Mucosa of stomach (tissue), 1 donor: ENCODE measurements at regions not wholly inside any gene's neighbourhood (a gene's known extent, or its start where the extent isn't known, plus 50 kb on each side); places are given as distances from the start of the nearest gene placed in this dataset.

Source experiments
- H3K27me3 ChIP-seq: one replicate; pipeline ENCODE4 v1.7.0; 2013; ENCODE audit warnings: mild to moderate bottlenecking, low read length; ENCODE audit not compliant: control insufficient read depth, insufficient read depth
- H3K36me3 ChIP-seq: one replicate; pipeline ENCODE4 v1.7.0; 2013; ENCODE audit warnings: low read length; ENCODE audit not compliant: control insufficient read depth, insufficient read depth
- H3K4me1 ChIP-seq: one replicate; pipeline ENCODE4 v1.7.0; 2013; ENCODE audit warnings: mild to moderate bottlenecking, low read length; ENCODE audit not compliant: control insufficient read depth, insufficient read depth
- H3K4me3 ChIP-seq: one replicate; pipeline ENCODE4 v1.7.0; 2013; ENCODE audit warnings: low read length
- H3K9ac ChIP-seq: one replicate; pipeline ENCODE4 v1.7.0; 2013; ENCODE audit warnings: mild to moderate bottlenecking, low read length, moderate library complexity
- H3K9me3 ChIP-seq: one replicate; pipeline ENCODE4 v1.7.0; 2013; ENCODE audit warnings: mild to moderate bottlenecking, low read length, moderate library complexity; ENCODE audit not compliant: control insufficient read depth
- donor health status: Pancreatic carcinoma.

DNA sequence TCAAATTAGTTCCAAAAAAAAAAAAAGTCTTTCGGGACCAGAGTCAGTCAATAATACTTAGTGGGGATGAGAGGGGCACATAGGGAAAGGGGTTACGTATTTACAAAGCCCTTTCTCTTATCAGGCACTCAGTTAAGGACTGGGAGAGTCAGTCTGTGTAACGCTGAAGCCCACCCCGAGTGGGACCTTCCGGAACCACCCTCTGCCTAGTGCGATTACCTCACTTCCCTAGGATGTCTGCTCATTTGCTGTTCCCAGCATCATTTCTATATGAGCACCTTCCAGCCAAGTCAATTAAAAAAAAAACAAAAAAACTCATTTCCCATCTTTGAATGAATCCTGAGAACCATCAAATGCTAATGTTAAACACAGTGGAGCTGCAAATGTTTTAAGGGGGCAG, 76.9 kb downstream of the BMP4 start:
- no peak overlapping the region for H3K9ac ChIP-seq
- H3K4me3 ChIP-seq, result no peak overlapping the region
- H3K36me3 ChIP-seq, result no peaks in the 10 kb centered on the region
- no peaks in the 10 kb centered on the region for H3K4me1 ChIP-seq
- H3K9me3 ChIP-seq, result no peaks in the 10 kb centered on the region
- no peaks in the 10 kb centered on the region for H3K27me3 ChIP-seq

DNA sequence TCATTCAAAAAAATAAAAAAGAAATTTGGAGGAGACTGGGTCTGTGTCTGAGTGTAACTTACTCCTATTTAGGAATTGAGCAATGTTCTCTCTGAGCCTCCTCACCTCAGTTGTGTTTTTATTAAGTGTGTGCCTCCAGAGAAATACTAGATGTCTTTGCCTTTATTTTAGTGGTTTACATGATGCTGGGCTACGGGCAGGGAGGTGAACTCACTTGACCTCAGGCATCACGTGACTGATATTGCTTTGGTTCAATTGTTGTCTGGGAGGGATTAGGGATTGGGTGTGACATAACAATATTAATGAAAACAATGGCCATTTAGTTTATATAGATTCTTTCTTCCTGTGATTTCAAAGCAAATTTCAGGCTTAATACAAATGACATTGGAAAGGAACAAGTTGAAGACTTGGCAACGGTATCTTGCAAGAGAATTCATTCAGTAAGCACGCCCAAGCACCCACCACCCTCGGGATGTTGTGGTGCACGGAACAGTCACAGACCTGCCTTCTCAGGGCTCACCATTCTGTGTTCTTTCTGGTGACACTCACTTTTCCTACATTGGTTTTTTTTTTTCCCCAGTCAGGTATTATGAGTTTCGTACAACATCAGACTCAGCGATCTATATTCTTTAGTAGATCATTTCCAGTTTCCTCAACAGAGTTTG, 77.5 kb downstream of the BMP4 start:
- Histone ChIP-seq H3K36me3 (no peaks in the 10 kb centered on the region), H3K4me3 (no peak overlapping the region), H3K9ac (no peak overlapping the region), H3K27me3 (no peaks in the 10 kb centered on the region), H3K4me1 (no peaks in the 10 kb centered on the region), H3K9me3 (no peaks in the 10 kb centered on the region)

GRCh38 chr14:53875324-53875897, 81.2 kb downstream of the BMP4 start:
- Histone ChIP-seq H3K4me3 (no peak overlapping the region), H3K27me3 (no peaks in the 10 kb centered on the region), H3K9me3 (no peaks in the 10 kb centered on the region), H3K4me1 (peaks cover 8% of the 10 kb centered on the region), H3K36me3 (no peaks in the 10 kb centered on the region), H3K9ac (no peak overlapping the region)

DNA sequence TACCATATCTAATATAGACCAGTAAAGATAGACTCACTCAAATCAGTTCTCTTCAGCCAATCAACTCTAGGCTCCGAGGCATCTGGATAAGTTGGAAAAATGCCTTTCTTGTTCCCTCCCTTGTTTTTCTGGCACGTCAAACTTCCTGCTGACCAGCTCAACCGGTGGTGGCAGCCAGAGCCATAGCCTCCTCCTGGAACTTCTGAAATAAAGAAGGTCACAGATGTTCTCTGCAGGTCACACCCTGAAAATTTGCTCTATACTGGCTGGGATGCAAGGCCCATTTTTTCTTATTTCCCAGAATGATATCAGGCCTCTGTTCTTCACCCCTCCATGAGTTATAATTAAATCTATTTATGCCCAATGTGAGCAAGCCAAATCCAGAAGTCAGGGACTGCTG, 81.9 kb downstream of the BMP4 start:
- Histone ChIP-seq H3K9ac (no peak overlapping the region), H3K36me3 (no peaks in the 10 kb centered on the region), H3K4me3 (no peak overlapping the region), H3K9me3 (no peaks in the 10 kb centered on the region), H3K27me3 (no peaks in the 10 kb centered on the region), H3K4me1 (peaks cover 11% of the 10 kb centered on the region)

DNA sequence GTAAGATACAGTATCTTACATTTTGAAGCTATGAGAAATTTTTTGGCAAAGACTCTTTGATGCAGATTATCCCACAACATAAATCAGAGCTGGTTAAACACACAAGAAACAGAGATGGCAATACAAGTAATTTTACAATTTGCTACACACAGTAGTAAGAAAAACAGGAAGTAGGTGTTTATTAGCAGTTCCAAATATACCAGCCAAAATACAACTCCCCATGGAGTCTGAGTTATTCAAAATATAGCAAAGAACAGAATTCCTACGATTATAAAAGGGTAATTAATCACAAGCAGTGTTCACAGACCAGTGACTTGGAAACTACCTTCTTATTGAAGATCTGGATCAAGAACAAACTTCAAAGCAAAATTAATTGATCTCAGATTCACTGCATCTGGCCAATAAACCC, 83.9 kb downstream of the BMP4 start:
- no peaks in the 10 kb centered on the region for H3K9me3 ChIP-seq

DNA sequence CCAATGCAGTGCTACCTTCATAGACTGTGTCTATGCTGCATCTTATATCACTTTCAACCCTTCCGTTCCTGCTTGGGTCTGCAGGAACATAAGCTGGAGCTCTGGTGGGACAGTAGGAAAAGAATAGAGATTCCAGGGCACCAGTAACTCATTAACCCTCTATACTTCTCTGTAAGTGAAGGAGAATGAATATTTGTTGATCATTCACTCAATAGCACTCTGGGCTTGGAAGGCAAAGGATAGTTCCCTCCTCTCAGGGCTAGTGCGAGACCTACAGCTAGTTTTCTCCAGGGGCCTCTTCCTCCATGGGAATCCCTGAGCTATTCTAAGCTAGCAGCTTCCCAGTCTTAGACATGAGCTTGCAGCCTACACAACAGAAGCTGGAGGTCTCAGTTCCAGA, 84.7 kb downstream of the BMP4 start:
- Histone ChIP-seq H3K9me3 (no peaks in the 10 kb centered on the region), H3K27me3 (no peaks in the 10 kb centered on the region), H3K4me3 (no peak overlapping the region), H3K36me3 (no peaks in the 10 kb centered on the region), H3K4me1 (peaks cover 11% of the 10 kb centered on the region), H3K9ac (no peak overlapping the region)

More for the DNA sequence above, 83.9 kb downstream of the BMP4 start:
- no peaks in the 10 kb centered on the region for H3K27me3 ChIP-seq
- H3K4me1 ChIP-seq, result peaks cover 11% of the 10 kb centered on the region
- no peaks in the 10 kb centered on the region for H3K36me3 ChIP-seq
- H3K4me3 ChIP-seq, result no peak overlapping the region
- no peak overlapping the region for H3K9ac ChIP-seq

DNA sequence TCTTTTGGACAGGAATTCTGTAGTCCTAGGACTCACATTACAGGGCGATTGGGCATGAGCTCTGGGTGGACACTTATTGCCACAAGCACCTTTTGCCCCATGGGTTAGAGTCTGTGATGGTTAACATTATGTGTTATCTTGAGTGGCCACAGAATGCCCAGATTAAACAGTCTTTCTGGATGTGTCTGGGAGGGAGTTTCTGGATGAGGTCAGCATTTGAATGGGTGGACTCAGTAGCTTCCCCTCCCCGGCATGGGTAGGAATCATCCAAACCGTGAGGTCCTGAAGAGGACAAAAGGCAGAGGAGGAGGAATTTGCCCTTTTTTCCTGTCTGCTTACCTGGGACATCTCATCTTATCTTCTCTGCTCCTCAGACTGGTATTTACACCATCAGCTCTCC, 85.6 kb downstream of the BMP4 start:
- Histone ChIP-seq H3K27me3 (no peaks in the 10 kb centered on the region), H3K4me1 (peaks cover 11% of the 10 kb centered on the region), H3K9me3 (no peaks in the 10 kb centered on the region), H3K4me3 (no peak overlapping the region), H3K9ac (no peak overlapping the region), H3K36me3 (no peaks in the 10 kb centered on the region)

DNA sequence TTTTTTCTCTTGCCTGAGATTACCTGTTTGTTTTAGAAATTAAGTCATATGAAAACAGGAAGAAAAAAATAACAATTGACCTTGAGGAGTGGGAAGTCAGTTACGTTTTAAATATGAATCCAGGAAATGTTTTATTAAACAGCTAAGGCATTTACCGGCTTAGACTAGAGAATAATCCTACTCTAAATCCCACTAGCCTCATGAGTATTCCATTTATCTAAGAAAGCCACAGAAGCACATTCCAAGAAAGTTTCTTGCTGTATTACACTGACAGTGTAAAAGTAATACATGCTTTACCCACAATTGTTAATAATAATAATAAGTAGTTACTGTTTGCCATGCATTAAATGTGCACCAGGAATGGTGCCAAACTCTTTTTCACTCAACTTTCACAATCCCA, 90.9 kb downstream of the BMP4 start:
- no peak overlapping the region for H3K9ac ChIP-seq
- no peaks in the 10 kb centered on the region for H3K9me3 ChIP-seq
- H3K36me3 ChIP-seq, result no peaks in the 10 kb centered on the region
- H3K4me3 ChIP-seq, result no peak overlapping the region
- H3K4me1 ChIP-seq, result peaks cover 5% of the 10 kb centered on the region
- H3K27me3 ChIP-seq, result no peaks in the 10 kb centered on the region

- Histone ChIP-seq H3K27me3 (no peaks in the 10 kb centered on the region), H3K9ac (no peak overlapping the region), H3K4me3 (no peak overlapping the region), H3K9me3 (no peaks in the 10 kb centered on the region), H3K36me3 (no peaks in the 10 kb centered on the region), H3K4me1 (no peaks in the 10 kb centered on the region)
Observed at GRCh38 chr14:53861781-53862180, 94.8 kb downstream of the BMP4 start.

GRCh38 chr14:53858345-53858684, 98.3 kb downstream of the BMP4 start:
- Histone ChIP-seq H3K4me3 (no peak overlapping the region), H3K36me3 (no peaks in the 10 kb centered on the region), H3K9ac (no peak overlapping the region), H3K27me3 (no peaks in the 10 kb centered on the region), H3K4me1 (peaks cover 5% of the 10 kb centered on the region), H3K9me3 (no peaks in the 10 kb centered on the region)

DNA sequence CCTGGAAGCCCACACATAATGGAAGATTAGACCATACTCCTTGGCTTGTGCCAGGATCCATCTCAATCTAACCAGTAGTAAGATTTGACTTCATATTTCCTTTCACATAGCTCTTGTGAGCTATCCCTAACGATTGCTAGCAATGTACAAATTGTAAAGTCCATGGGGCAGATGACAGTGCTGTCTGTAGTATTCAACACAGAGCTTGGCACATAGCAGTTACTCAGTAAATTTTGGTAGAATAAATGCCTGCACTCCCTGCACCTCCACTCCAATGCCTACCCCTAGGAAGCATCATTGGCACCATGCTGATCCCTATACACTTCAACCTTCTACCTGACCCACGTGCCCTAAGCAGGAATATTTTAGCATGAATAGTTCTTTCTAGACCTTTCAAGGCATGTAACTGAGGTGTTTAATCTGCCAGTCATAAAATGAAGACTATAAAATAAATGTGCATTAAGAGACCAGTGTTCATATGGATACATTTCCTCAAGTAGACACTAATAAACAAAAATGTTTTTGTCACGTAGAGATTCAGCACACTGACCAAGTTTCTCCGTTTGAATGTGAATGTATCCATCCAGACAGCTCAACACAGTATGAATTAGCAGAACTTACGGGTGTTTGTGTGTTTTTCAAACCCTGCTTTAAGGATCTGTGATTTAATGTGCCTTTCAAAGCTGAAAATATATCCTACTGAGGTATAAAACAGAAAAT, 98.8 kb downstream of the BMP4 start:
- H3K9ac ChIP-seq, result no peak overlapping the region
- H3K36me3 ChIP-seq, result no peaks in the 10 kb centered on the region
- H3K4me3 ChIP-seq, result no peak overlapping the region
- peaks cover 5% of the 10 kb centered on the region for H3K4me1 ChIP-seq
- H3K9me3 ChIP-seq, result no peaks in the 10 kb centered on the region
- no peaks in the 10 kb centered on the region for H3K27me3 ChIP-seq

- Histone ChIP-seq H3K36me3 (no peaks in the 10 kb centered on the region), H3K4me3 (no peak overlapping the region), H3K9ac (no peak overlapping the region), H3K4me1 (peaks cover 13% of the 10 kb centered on the region), H3K27me3 (no peaks in the 10 kb centered on the region), H3K9me3 (no peaks in the 10 kb centered on the region)
Observed at GRCh38 chr14:53855574-53855973, 101.1 kb downstream of the BMP4 start.
